ENCODE measurements at regions not wholly inside any gene's neighbourhood (a gene's known extent, or its start where the extent isn't known, plus 50 kb on each side); places are given as distances from the start of the nearest gene placed in this dataset.

DNA sequence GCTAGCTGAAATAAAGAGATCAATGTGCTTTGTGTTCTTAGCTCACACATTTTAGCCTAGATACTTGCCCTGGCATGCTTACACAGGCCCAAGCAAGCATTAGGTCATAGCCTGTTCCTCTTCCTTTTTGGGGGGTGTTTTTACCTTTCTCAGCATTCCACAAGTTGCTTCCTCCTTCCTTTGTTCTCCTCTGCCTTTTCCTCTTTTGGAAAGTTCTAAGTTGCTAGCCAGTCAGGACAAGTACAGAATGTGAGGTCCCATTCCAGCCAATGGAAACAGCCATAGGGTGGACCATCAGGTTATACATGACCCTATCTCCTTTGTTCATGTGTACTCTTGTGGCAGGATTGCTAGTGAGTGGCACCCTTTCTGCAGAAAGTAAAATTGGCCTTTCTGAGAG is 154.9 kb downstream of the RASSF9 start (continued):
- no peak for TF ChIP-seq SAP30 (IDR thresholded peaks at IDR 0.05; ENCODE audit: insufficient read depth, insufficient replicate concordance, low read length)
